ENCODE measurements at regions not wholly inside any gene's neighbourhood (a gene's known extent, or its start where the extent isn't known, plus 50 kb on each side); places are given as distances from the start of the nearest gene placed in this dataset.
A peak's percentile ranks its signal among the peaks of the same experiment; 100 is the strongest.

GRCh38 chr4:32400870-32401269, 1680.7 kb downstream of the PCDH7 start:
- no peak for DNase-seq (ENCODE audit: low read depth)
- H3K36me3 ChIP-seq (ENCODE audit: control insufficient read depth, insufficient read depth, low read length): no peaks in the 10 kb centered on the region
- no peak overlapping the region for H3K4me3 ChIP-seq (ENCODE audit: low read depth, low read length)
- H3K27me3 ChIP-seq (ENCODE audit: control insufficient read depth, insufficient read depth, low read length): no peaks in the 10 kb centered on the region
- no peak for TF ChIP-seq CTCF (IDR thresholded peaks at IDR 0.05; ENCODE audit: insufficient read depth, low read length, poor library complexity, severe bottlenecking)

GRCh38 chr4:32417113-32417704, 1697.0 kb downstream of the PCDH7 start:
- Histone ChIP-seq H3K4me3 (ENCODE audit: low read depth, low read length) (no peak overlapping the region), H3K27me3 (ENCODE audit: control insufficient read depth, insufficient read depth, low read length) (no peaks in the 10 kb centered on the region), H3K36me3 (ENCODE audit: control insufficient read depth, insufficient read depth, low read length) (no peaks in the 10 kb centered on the region)
- peak; percentile 26 for TF ChIP-seq CTCF (IDR thresholded peaks at IDR 0.05; ENCODE audit: insufficient read depth, low read length, poor library complexity, severe bottlenecking)
- no peak for DNase-seq (ENCODE audit: low read depth)

- TF ChIP-seq CTCF (IDR thresholded peaks at IDR 0.05; ENCODE audit: insufficient read depth, low read length, poor library complexity, severe bottlenecking): no peak
- no peak for DNase-seq (ENCODE audit: low read depth)
- H3K4me3 ChIP-seq (ENCODE audit: low read depth, low read length): no peak overlapping the region
- no peaks in the 10 kb centered on the region for H3K27me3 ChIP-seq (ENCODE audit: control insufficient read depth, insufficient read depth, low read length)
- H3K36me3 ChIP-seq (ENCODE audit: control insufficient read depth, insufficient read depth, low read length): no peaks in the 10 kb centered on the region
Measured at GRCh38 chr4:32423267-32423666, 1703.1 kb downstream of the PCDH7 start.

- no peaks in the 10 kb centered on the region for H3K27me3 ChIP-seq (ENCODE audit: control insufficient read depth, insufficient read depth, low read length)
- DNase-seq (ENCODE audit: low read depth): no peak
- no peak overlapping the region for H3K4me3 ChIP-seq (ENCODE audit: low read depth, low read length)
- no peaks in the 10 kb centered on the region for H3K36me3 ChIP-seq (ENCODE audit: control insufficient read depth, insufficient read depth, low read length)
- no peak for TF ChIP-seq CTCF (IDR thresholded peaks at IDR 0.05; ENCODE audit: insufficient read depth, low read length, poor library complexity, severe bottlenecking)
Measured at GRCh38 chr4:32425243-32425642, 1705.1 kb downstream of the PCDH7 start.

GRCh38 chr4:32427566-32427965, 1707.4 kb downstream of the PCDH7 start:
- Histone ChIP-seq H3K4me3 (ENCODE audit: low read depth, low read length) (no peak overlapping the region), H3K27me3 (ENCODE audit: control insufficient read depth, insufficient read depth, low read length) (no peaks in the 10 kb centered on the region), H3K36me3 (ENCODE audit: control insufficient read depth, insufficient read depth, low read length) (no peaks in the 10 kb centered on the region)
- no peak for DNase-seq (ENCODE audit: low read depth)
- TF ChIP-seq CTCF (IDR thresholded peaks at IDR 0.05; ENCODE audit: insufficient read depth, low read length, poor library complexity, severe bottlenecking): no peak

GRCh38 chr4:32429151-32429550, 1709.0 kb downstream of the PCDH7 start:
- H3K27me3 ChIP-seq (ENCODE audit: control insufficient read depth, insufficient read depth, low read length): no peaks in the 10 kb centered on the region
- H3K4me3 ChIP-seq (ENCODE audit: low read depth, low read length): no peak overlapping the region
- no peaks in the 10 kb centered on the region for H3K36me3 ChIP-seq (ENCODE audit: control insufficient read depth, insufficient read depth, low read length)
- no peak for DNase-seq (ENCODE audit: low read depth)
- no peak for TF ChIP-seq CTCF (IDR thresholded peaks at IDR 0.05; ENCODE audit: insufficient read depth, low read length, poor library complexity, severe bottlenecking)

Data from kidney epithelial cell (primary cell).